Peyer's patch (tissue), 4 donors: ENCODE measurements at regions not wholly inside any gene's neighbourhood (a gene's known extent, or its start where the extent isn't known, plus 50 kb on each side); places are given as distances from the start of the nearest gene placed in this dataset.

Experiments used
- CTCF ChIP-seq, 6 experiments: fragments of 450-650 bp in 4 of 6; fragments of 200-600 bp in 2 of 6; sonication (generic) in 1 of 6; IDR thresholded peaks; one replicate each; pipeline ENCODE4 v1.5.1; 2017 to 2019; ENCODE audit warnings: antibody characterized with exemption in 6 of 6, mild to moderate bottlenecking in 3 of 6, moderate library complexity in 1 of 6
- POLR2A ChIP-seq, 2 donors: fragments of 450-650 bp; IDR thresholded peaks; one replicate each; pipeline ENCODE4 v1.5.1; 2017; ENCODE audit warnings: antibody characterized with exemption in 2 of 2, mild to moderate bottlenecking in 2 of 2, moderate library complexity in 2 of 2

GRCh38 chr11:104529213-104529612 lies 365.3 kb upstream of the PDGFD start:
- no peak for TF ChIP-seq CTCF (IDR thresholded peaks at IDR 0.05)
- no peak for TF ChIP-seq POLR2A (IDR thresholded peaks at IDR 0.05)
